ENCODE measurements at regions not wholly inside any gene's neighbourhood (a gene's known extent, or its start where the extent isn't known, plus 50 kb on each side); places are given as distances from the start of the nearest gene placed in this dataset.

DNA sequence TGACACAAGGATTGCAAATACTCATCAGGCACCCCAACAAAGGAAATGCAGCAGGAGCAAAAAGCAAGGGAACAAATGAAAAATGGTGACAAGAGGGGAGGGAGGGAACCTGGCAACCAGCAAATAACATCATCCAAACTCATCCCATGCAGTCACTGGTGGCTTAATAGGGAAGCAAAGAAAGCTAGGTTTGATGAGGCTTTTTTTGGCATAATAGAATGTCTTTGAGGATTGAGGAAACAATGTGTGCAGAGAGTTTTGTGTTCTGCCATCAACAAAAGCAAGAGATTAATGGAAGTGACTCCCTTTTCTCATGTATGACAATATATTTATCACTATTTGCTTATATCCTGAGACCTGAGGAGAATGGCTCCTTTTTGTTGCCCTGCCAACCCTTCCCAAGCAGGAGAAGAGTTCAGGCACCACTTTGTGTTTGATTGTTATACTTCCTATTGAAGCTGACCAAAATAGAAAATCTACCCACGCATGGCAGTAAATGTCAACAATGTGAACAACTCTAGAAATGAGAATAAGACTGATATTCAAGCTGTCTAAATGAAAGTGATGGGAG is 375.7 kb downstream of the CAAP1 start:
- no peak for TF ChIP-seq ZNF317 (CRISPR knock-in tag; IDR thresholded peaks at IDR 0.05; ENCODE audit: borderline replicate concordance, low read depth)
- TF ChIP-seq, protein P1, sequence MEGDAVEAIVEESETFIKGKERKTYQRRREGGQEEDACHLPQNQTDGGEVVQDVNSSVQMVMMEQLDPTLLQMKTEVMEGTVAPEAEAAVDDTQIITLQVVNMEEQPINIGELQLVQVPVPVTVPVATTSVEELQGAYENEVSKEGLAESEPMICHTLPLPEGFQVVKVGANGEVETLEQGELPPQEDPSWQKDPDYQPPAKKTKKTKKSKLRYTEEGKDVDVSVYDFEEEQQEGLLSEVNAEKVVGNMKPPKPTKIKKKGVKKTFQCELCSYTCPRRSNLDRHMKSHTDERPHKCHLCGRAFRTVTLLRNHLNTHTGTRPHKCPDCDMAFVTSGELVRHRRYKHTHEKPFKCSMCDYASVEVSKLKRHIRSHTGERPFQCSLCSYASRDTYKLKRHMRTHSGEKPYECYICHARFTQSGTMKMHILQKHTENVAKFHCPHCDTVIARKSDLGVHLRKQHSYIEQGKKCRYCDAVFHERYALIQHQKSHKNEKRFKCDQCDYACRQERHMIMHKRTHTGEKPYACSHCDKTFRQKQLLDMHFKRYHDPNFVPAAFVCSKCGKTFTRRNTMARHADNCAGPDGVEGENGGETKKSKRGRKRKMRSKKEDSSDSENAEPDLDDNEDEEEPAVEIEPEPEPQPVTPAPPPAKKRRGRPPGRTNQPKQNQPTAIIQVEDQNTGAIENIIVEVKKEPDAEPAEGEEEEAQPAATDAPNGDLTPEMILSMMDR (IDR thresholded peaks at IDR 0.05), result no peak
- TF ChIP-seq, protein P2, sequence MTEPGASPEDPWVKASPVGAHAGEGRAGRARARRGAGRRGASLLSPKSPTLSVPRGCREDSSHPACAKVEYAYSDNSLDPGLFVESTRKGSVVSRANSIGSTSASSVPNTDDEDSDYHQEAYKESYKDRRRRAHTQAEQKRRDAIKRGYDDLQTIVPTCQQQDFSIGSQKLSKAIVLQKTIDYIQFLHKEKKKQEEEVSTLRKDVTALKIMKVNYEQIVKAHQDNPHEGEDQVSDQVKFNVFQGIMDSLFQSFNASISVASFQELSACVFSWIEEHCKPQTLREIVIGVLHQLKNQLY (CRISPR knock-in tag; IDR thresholded peaks at IDR 0.05), result no peak
